ENCODE measurements at regions not wholly inside any gene's neighbourhood (a gene's known extent, or its start where the extent isn't known, plus 50 kb on each side); places are given as distances from the start of the nearest gene placed in this dataset.

DNA sequence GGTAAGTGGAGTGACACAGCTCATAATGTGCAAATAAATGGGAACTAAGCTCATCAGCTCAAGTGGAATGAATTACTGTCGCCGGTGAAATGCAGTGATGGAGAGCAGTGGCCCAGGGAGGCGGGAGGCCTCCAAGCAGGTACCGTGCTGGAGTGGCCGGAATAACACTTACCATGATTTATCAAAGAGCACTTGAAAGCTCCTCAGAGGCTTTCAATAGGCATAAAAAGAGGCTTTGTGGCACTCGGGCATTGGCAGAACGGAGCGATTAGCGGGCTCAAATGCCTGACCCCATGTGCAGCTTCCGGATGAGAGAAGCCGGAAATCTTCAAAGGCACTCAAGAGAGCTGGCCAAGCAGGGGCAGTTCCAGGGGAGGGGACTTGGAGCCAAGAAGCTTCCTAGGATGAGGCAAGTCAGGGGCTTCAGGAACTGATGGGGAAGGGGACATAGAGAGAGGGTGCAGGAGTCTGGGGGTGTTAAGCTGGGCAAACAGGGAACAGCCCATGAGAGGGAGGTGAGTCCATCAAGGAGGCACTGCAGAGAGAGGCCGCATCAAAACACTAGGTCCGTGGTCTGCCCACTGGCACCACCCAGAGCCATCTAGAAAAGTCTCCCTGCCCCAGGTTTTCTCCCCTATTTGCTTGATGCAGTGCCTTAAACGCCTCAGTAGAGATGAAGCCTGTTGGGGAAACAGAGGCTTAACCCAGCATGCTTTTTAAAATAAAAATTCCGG is 144.0 kb upstream of the IRX6 start:
- no peak for DNase-seq

DNA sequence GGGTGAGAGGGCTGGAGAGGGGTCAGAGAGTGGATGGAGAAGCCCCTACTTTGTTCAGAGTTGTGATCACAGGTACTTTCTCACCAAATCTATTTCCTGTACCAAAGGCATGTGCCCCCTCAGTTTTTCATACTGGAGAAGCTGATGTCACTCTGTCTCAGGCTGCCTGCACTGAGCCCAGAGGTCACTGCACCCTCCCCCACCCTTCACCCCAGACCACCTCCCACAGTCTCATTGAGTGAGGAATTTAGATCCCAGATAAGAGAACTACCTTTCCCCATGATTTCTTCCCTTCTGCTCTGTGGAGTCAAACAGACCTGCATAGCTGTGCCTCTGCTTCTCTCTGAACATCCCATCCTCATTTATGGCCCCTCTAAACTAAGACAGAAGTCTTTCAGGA is 140.0 kb upstream of the IRX6 start:
- no peak for DNase-seq

DNA sequence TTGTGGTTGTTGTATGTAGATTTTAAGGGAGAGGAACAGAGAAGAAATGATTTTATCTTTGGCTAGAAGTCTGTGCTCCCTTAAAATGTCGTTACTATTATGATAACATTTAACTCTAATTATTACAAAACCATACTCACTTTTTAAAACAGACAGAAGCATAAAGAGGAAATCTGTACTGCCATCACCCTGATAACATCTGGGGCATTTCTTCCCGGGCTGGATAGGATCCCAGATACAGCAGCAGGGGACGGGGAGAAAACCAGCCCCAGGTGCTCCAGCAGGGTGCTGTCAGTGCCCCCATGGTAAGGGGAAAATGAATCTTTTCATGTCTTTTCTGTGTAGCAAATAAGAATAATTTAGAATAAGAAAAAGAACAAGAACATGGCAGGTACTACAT is 139.4 kb upstream of the IRX6 start:
- DNase-seq: no peak

DNA sequence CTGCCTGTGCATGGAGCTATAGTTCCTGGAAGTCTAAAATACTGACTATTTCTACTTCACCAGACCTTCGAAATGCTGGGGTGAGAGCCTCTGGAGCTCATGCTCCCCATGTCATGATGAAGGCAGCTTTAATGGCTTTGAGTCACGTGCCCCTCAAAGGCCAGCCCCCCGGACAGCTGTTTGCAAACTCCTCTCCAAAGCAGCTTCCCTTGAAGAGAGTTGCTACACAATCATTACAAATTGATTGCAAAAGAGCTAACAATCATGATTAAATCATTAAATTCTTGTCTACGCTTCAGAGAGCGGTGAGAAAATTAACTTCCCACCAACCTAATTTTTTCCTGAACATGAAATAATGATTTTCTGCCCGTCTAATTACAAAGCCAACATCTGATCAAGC is 134.8 kb upstream of the IRX6 start:
- no peak for DNase-seq

DNA sequence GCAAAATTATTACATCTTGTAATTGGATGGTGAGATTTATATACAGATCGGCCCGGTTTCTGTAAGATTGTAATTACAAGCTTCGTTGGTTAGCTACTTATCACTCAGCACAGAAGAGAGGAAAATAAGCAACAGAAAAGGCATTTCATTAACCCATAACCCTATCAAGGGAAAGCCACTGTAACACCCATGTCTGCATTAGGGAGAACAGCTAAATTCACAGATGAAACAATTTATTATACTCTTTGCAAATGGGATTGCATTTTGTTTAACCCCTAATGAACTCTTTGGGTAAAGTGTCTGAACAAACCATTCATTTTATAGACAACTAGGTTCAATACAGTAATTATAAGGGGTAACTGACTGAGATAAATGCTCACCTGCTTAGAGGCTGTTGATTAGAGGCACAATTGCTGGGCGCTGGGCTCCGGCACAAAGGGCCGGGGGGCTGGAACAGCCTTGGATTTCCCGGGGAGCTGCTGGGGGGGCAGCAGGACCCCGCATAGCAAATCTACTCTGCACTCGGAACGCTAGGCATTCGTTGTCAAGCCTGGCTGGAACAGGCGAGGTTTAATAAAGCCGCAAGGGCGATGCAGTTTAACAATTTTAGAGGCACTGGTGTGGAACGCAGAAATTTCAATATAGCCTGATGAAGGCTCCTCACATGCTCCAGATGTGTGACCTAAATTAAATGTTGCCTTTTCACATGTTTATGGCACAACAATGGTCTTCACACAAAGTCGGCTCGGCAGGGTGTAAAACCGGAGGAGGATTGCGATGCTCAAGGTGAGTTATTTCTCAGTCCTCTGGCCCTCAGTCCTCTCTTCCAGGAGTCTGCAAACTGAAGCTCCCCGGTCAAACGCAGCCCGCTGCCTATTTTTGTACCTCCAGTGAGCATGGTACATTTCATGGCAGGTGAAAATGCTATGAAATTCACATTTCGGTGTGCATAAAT is 134.0 kb upstream of the IRX6 start:
- no peak for DNase-seq

DNA sequence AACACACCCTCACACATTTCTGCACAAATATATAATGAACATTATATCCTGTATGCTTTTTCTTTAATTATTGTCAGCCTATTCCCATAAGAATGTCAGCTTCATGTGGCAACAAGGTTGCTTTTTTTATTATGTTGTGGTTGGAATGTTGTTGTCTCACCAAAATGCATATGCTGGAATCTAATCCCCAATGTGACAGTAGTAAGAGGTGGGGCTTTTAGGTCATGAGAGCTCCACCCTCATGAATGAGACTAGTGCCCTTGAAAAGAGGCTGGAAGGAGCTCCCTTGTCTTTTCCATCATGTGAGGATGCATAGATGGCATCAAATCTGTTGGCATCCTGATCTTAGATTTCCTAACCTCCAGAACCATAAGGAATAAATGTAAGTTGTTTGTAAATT is 131.3 kb upstream of the IRX6 start:
- no peak for DNase-seq

DNA sequence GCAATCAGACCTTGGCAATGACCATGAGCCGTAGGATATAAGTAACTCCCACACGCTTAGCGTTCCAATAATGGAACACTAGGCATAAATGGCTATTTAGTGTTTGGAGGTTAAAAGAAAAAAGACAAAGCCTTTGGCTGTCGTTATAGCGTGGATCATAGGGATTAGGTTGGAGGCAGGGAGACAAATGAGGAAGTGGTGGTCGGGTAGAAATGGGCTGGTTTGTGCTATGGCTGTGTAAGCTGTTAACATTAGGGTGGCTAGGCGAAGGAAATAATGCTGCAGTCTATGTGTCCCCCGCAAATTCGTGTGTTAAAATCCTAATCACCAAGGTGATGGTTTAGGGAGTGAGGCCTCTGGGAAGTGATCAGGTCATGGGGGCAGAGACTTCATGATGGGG is 120.4 kb upstream of the IRX6 start:
- no peak for DNase-seq

DNA sequence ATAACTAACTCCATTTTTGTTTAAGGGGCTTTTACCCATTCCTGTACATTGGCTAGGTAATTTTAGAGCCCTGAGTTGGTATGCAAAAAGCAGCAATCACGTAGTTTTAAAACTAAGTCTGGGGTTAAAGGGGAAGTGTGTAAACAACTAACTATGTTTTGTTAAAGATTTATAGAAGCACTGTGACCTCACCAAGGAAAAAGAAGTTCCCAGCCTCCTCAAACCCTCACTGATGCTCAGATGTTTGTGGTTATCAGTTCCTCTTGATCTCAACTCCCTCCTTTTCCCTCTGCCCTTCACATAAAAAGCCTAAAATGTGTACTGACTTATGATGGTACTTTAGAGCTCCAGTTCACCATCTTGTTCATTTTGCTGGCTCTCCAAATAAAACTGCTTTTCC is 119.9 kb upstream of the IRX6 start:
- DNase-seq: no peak

DNA sequence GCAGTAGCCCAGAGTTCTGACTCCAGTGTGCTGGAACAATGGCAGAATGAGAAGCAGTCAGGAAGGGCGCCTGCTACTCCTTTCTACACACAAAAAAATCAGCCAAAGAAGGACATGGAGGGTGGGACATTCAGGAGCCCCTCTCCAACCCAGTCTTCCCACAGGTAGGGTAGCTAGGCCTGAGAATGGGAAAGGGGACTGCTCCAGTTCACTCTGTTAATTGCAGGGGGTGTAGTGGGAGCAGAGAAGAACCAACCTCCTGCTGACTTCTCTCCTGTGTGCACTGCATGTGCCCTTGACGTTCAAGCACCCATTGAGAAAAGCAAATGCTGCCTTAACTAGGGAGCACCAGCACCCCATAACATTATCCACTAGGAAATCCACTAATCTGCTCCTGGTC is 119.1 kb upstream of the IRX6 start:
- DNase-seq: no peak

DNA sequence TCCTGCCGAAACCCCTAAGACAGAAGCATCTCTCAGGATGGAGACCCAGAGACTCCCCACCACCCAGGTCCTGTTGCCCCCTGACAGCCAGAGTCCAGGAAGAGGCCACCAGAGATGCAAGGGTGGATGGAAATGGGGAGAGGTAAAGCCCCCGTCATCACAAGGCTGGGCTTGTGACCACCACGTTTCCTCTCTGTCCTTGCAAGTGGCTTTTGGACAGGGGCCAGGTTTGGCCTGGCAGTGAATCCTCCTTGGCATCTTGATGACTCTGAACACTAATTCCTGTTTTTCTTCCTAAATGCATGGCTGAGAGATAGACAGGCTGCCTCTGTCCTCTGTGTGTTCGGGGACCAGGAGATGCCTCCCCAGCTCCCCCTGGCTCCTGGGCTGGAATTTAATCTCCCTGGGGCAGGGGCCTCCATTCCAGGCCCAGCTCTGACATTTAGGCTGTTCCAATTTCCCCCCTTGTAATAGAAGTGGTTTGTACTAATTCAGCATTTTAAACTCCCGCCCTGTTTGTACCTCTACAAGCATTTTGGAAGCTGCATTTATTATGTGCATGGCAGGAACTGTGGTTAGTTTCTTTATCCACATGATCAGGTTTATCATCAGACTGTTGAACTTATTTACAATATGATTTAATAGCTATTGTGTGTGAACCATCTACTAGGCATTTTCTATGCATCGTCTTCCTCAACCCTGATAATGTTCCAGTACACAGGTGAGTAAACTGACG is 116.1 kb upstream of the IRX6 start:
- DNase-seq: no peak

DNA sequence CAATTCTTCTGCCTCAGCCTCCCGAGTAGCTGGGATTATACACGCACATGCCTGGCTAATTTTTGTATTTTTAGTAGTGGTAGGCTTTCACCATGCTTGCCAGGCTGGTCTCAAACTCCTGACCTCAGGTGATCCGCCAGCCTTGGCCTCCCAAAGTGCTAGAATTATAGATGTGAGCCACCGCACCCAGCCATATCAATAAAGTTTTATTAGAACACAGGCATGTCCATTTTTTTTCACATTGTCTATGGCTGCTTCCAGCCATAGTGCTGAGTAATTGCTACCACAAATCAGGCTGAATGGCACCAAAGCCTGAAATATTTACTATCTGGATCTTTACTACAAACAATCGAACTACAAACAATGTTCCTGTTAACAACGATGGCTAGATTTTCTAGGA is 114.4 kb upstream of the IRX6 start:
- DNase-seq: no peak

DNA sequence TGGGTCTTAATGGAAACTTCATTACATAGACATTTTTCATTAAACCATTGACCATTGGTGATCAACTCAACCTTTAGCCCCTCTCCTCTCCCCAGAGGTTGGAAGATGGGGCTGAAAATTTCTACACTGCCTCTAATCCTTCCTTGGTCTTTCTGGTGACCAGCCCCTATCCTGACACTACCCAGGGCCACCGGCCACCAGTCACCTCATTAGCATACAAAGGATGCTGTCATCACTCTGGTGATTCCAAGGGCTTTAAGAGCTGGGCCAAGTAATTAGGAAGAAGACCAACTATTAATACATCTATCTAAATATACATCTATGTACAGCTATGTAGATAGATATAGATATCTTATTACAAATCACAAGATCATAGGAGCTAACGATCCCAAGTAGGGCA is 111.2 kb upstream of the IRX6 start:
- DNase-seq: no peak

DNA sequence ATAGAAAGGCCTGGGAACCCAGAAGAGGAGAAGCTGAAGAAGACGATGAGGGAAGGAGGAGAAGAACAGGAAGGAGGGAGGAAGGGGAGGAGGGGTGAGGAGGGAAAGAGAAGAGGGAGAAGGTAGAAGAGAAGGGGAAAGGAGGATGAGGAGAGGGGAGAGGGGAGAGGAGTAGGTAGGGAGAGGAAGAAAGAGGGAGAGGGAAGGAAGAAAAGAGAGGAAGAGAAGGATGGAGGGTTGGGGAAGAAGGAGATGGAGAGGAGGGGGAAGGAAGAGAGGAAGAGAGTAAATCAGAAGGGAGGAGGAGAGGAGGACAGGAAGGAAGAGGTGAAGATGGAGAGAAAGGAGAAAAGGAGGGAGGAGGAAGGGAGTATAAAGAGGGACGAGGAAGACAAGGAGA is 109.6 kb upstream of the IRX6 start:
- DNase-seq: no peak

DNA sequence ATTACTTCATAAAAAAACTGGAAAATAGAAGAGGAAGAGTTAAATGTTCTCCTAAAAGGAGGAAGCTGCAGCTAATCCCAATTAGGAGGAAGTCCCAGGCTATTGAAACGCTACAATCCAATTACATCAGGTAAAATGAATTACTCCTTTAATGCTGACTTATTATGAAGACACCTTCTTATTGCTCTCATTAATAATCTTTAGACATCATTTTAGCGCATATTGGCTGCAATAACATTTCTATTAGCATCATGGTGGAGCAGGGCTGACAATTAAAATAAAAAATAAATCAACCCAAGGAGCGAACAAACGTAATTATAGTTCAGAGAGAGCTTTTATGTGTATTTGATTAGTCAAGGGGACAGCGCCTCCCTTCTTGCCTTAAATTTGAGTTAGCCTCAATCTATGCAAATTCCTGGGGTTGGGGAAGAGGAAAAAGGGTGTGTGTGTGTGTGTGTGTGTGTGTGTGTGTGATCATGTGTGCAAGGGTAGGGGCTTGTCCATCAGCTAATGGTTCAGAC is 109.0 kb upstream of the IRX6 start:
- DNase-seq: no peak

DNA sequence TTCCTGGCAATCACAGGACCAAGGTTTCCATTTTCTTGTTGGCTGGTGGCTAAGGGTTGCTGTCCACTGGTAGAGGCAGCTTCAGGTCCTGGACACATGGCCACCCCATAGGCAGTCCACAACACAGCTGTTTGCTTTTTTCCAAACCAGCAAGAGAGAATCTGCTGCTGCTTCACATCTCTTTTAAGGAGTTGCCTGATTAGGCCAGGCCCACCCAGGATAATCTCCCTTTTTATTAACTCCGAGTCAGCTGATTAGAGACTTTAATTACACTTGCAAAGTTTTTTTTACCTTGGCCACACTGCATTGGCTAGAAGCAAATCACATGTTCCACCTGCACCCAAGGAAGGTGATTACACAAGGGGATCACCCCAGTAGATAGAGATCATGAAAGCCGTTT is 106.6 kb upstream of the IRX6 start:
- DNase-seq: no peak

DNA sequence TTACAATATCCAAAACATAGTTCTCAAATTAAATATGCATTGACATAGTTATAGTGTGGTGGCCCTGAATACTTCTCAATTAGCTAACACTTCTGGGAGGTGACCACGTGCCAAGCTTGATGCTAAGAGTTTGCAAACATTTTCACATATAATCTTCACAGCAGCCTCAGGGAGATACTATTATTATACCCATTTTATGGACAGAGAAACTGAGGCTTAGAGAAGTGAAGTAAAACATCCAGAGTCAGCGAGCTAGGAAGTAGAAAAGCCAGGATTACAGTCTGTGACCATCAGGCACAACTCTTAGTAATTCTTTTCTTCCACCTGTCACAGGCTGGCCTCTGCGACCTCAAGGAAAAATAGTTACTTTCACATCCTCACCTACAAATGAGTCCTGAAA is 102.2 kb upstream of the IRX6 start:
- DNase-seq: no peak

DNA sequence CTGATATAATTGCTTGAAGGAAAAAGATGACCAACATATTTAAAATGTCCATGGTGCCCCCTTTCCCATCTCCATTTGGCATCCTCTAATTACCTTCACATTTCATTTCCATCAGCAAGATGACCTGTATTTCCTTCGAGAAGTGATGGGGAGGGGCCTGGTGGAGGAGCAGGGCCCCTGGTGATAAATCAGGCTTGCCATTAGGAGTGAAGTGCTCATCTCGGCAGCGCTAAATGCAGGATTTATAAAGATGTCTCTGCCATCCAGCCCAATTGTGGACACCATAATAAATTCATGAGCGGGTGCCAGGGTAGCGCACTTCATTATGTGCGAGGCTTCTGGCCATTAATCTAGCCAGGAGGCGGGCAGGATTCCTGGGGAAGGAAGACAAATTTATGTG is 101.5 kb upstream of the IRX6 start:
- DNase-seq: no peak

DNA sequence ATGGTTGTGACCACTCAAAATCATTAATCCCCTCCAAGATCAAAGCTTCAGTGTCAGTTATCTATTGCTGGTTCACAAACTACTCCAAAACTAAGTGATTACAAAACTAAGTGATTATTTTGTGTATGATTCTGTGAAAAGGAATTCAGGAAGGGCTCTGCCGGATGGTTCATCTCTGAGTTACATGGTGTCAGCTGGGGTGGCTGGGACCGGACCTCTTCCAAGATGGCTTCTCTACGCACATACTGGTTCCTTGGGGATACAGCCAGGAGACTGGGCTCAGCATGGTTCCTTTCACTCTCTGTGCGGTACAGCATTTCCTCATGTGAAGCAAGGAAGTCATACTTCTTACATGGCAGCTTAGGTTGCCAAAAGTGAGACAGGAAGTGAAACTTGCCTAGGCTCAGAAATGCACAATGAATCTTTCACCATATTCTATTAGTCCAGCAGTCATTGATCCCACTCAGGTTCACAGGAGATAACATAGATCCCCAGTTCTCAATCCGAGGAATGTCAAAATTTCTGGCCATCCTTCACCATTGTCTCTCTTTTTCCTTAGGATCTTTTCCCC is 97.9 kb upstream of the IRX6 start:
- no peak for DNase-seq

DNA sequence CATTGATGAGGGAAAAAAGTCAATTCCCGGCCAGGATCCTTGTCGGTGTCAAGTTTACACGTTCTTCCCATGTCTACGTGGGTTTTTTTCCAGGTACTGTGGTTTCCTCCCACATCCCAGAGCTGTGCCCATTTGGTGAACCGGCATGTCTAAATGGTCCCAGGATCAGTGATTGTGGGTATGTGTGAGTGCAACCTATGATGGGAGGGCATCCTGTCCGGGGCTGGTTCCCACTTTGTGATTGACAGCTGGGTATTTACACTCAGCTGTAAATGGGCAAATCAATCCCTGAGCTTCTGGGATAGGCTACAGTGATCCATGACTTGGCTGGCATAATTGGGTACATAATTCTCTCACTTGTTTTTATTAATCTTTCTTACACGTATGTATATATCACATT is 91.2 kb upstream of the IRX6 start:
- DNase-seq: no peak

DNA sequence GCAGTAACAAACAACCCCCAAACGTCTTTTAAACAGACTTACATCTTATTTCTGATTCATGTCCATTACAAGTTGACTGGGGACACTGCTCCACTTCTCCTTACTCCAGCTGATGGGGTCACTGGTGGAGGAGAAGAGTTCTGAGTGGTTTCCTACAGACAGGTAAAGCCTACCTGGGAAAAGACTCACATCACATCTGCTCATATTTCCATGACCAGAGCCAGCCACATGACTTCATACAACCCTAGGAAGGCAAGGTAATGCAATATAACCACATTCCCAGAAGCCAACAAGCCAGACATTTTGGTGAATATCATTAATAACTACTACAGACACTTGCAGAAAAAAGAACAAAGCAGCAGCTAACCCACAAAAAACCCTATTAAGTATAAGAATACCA is 90.5 kb upstream of the IRX6 start:
- DNase-seq: no peak

DNA sequence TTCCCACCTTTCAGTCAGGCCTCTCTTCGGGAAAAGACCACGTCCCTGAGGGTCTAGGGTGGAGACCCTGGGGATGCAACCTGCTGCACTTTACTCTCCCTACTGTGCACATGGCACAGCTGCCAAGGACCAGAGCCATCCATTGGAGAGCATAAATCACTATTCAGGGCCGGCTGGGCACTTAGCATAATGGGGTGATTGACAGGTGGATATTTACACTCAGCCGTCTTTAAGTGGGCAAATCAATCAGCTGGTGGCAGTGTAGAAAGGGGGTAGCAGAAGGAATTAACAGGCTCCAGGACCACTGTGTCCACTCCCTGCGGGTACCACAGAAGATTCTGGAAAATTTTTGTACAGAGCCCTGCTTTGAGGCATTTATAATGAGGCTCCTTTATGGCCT is 87.3 kb upstream of the IRX6 start:
- DNase-seq: no peak

DNA sequence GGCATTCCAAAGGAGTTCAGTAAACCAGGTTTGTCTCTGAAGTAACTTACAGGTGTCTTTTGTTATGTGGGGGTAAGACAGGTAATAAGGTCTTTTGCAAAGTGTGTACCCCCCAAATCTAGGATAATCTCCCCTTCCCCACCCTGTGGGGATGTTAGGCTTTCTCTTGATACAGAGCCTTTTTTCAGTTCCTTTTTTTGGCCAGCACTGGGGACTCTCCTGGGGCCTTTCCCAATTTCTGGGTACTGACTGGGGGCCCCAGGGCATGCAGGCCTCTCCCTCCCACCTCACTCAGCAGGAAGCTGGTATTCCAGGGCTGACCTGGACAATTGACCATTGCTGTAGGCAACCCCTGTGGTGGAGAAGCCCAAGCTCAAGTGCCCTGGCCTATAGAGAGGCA is 84.3 kb upstream of the IRX6 start:
- DNase-seq: no peak

DNA sequence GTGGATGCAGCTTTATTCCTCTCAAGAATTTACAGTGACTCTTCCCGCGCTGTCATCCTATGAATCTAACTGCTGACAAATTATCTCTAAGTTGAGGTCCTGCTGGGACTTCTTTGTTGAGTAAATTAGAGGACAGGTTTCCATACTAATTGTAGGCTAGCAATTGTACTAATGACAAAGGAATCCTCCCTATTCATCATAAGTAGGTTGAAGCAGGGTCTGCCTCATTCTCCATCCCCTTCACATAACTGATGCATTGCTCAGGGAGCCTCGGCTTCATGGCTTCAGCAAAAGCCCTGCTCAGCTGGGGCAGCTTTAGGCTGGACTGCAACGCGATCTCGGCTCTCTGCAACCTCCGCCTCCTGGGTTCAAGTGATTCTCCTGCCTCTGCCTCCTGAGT is 83.1 kb upstream of the IRX6 start:
- DNase-seq: no peak

Measured in CD4-positive, alpha-beta T cell treated with Interleukin-17A for 4 hours (primary cell).